ENCODE measurements at regions not wholly inside any gene's neighbourhood (a gene's known extent, or its start where the extent isn't known, plus 50 kb on each side); places are given as distances from the start of the nearest gene placed in this dataset.

- TF ChIP-seq, protein P1, sequence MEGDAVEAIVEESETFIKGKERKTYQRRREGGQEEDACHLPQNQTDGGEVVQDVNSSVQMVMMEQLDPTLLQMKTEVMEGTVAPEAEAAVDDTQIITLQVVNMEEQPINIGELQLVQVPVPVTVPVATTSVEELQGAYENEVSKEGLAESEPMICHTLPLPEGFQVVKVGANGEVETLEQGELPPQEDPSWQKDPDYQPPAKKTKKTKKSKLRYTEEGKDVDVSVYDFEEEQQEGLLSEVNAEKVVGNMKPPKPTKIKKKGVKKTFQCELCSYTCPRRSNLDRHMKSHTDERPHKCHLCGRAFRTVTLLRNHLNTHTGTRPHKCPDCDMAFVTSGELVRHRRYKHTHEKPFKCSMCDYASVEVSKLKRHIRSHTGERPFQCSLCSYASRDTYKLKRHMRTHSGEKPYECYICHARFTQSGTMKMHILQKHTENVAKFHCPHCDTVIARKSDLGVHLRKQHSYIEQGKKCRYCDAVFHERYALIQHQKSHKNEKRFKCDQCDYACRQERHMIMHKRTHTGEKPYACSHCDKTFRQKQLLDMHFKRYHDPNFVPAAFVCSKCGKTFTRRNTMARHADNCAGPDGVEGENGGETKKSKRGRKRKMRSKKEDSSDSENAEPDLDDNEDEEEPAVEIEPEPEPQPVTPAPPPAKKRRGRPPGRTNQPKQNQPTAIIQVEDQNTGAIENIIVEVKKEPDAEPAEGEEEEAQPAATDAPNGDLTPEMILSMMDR (IDR thresholded peaks at IDR 0.05) = no peak
- TF ChIP-seq EP300 (IDR thresholded peaks at IDR 0.05; ENCODE audit: low read depth) = no peak
Measured at GRCh38 chr3:18199757-18200156, 225.4 kb downstream of the SATB1 start.
